Thyroid gland (tissue), 4 donors: ENCODE measurements at regions not wholly inside any gene's neighbourhood (a gene's known extent, or its start where the extent isn't known, plus 50 kb on each side); places are given as distances from the start of the nearest gene placed in this dataset.

Experiments
- DNase-seq, 2 donors: peaks; one replicate each; pipeline ENCODE4 v3.0.0-alpha.2; 2019
- H3K27ac ChIP-seq, 3 donors: fragments of 200-600 bp; sonication (generic); 1 replicate in 2 of 3; 2 replicates in 1 of 3; pipeline ENCODE4 v1.5.1; 2016 to 2019; ENCODE audit warnings: mild to moderate bottlenecking in 1 of 3, moderate library complexity in 1 of 3
- H3K27me3 ChIP-seq: fragments of 200-600 bp; sonication (generic); one replicate; pipeline ENCODE4 v1.5.1; 2019
- H3K36me3 ChIP-seq, 2 donors: fragments of 200-600 bp; sonication (generic); one replicate each; pipeline ENCODE4 v1.5.1; 2016 to 2019
- H3K4me1 ChIP-seq, 2 donors: fragments of 200-600 bp; sonication (generic); one replicate each; pipeline ENCODE4 v1.5.1; 2017 to 2019
- H3K4me3 ChIP-seq, 3 donors: fragments of 200-600 bp; sonication (generic); replicated peaks in 1 of 3; 1 replicate in 2 of 3; 2 replicates in 1 of 3; pipeline ENCODE4 v1.5.1; 2016; ENCODE audit warnings: mild to moderate bottlenecking in 1 of 3
- H3K9me3 ChIP-seq: fragments of 200-600 bp; sonication (generic); one replicate; pipeline ENCODE4 v1.5.1; 2017
- CTCF ChIP-seq, 6 experiments: fragments of 200-600 bp in 3 of 6; fragments of 450-650 bp in 3 of 6; sonication (generic) in 3 of 6; IDR thresholded peaks; one replicate each; pipeline ENCODE4 v1.5.1; 2016 to 2019; ENCODE audit warnings: antibody characterized with exemption in 6 of 6, mild to moderate bottlenecking in 2 of 6, inconsistent platforms in 1 of 6, moderate library complexity in 1 of 6
- POLR2A ChIP-seq, 2 donors: fragments of 450-650 bp; IDR thresholded peaks; one replicate each; pipeline ENCODE4 v1.6.1; 2017; ENCODE audit warnings: antibody characterized with exemption in 2 of 2, mild to moderate bottlenecking in 2 of 2, moderate library complexity in 1 of 2
- WGBS, 2 donors: methylation state at CpG; one replicate each; pipeline ENCODE4 v1.1.5; 2017; 5-methylcytosine and 5-hydroxymethylcytosine counted together
- intact Hi-C: fragments of 100-400 bp; cut with DNase I; formaldehyde crosslinking; loops from one replicate; pipeline ENCODE4 v1.15.1; 2023

DNA sequence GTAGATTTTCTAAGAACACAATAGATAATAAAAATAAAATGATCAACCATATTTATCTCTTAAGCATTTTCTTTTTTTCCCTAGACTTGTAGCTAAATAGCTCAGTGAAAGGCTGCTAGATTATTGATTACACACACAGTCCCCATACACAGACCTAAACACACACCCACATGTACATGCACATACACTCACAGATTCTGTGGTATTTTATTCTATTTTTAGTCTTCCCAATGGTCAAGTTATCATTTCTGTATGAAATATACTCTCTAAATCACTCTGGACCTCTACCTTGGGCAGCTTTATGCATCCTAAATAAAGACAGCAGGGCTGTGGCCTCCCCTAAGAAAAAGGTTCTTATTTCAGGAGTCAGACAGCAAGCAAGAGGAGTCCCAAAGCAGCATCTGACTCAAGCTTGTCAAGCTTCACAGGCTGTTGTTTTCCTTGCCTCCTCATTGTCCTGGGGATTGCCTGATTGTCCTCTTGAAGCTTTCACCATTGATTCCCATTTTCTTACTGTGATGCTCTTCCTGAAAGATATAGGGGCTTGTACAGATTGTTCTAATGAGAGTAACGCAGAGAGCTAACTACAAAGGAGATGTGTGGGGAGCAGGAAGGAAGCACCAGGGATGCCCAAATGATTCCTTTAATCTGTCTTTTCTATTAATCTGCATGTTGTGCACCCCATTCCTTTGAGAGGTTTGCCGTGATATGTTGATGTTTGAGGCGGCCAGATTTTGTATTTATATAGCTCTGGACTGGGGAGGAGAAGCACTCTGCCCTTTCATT, 986.5 kb downstream of the PCDH17 start:
- Histone ChIP-seq H3K4me1 (no peaks in the 10 kb centered on the region), H3K4me3 (no peak overlapping the region), H3K36me3 (no peaks in the 10 kb centered on the region), H3K9me3 (no peaks in the 10 kb centered on the region), H3K27ac (no peak overlapping the region), H3K27me3 (no peaks in the 10 kb centered on the region)
- WGBS, 2 donors, result 66 to 67% methylated on average over 3 of the region's 3 CpGs
- intact Hi-C loops, result no loop called here
- no peak for DNase-seq
- TF ChIP-seq CTCF (IDR thresholded peaks at IDR 0.05), result no peak
- no peak for TF ChIP-seq POLR2A (IDR thresholded peaks at IDR 0.05)

DNA sequence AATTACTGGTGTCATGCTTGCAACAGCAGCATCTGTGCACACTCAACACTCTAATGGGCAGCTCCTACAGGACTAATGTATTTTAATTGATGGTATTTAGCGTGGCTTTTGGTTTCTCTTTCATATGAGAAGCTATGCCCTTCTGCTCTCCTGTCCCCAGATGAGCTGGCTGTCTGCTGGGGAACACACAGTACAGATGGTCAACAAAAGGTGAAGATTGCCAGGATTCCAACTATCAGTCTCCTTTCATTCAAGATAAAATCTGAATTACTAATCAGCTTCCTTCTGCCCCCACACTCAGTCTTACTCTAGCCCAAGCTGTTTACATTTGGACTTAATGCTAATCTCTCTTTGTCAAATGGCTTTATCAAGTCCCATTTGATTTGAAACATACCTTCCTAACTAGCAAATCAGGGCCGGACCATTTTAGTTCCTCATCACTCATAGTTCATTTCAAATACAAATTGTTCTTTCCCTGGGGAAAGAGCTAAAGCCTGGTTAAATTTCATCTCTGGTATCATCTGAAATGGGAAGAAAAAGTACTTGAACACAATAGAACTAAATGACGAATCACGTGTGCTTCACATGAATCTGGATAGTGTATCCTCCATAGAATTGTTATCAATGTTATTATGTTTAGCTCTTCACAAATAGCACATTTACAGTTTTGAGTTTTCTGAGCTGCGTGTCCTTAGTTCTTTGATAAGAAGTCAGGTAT, 988.0 kb downstream of the PCDH17 start:
- TF ChIP-seq POLR2A (IDR thresholded peaks at IDR 0.05) (no peak), CTCF (IDR thresholded peaks at IDR 0.05) (no peak)
- no peak for DNase-seq
- no peaks in the 10 kb centered on the region for H3K27me3 ChIP-seq
- H3K4me3 ChIP-seq, result no peak overlapping the region
- intact Hi-C loops, result no loop called here
- H3K4me1 ChIP-seq, result no peaks in the 10 kb centered on the region
- no peak overlapping the region for H3K27ac ChIP-seq
- no peaks in the 10 kb centered on the region for H3K9me3 ChIP-seq
- 57 to 66% methylated on average over 5 of the region's 5 CpGs for WGBS, 2 donors
- no peaks in the 10 kb centered on the region for H3K36me3 ChIP-seq

- intact Hi-C loops, result no loop called here
- 64% methylated on average over 2 of the region's 2 CpGs for WGBS, 2 donors
- Histone ChIP-seq H3K36me3 (no peaks in the 10 kb centered on the region), H3K4me1 (no peaks in the 10 kb centered on the region), H3K9me3 (no peaks in the 10 kb centered on the region), H3K4me3 (no peak overlapping the region), H3K27ac (no peak overlapping the region), H3K27me3 (no peaks in the 10 kb centered on the region)
- no peak for DNase-seq
- TF ChIP-seq POLR2A (IDR thresholded peaks at IDR 0.05) (no peak), CTCF (IDR thresholded peaks at IDR 0.05) (no peak)
Observed at GRCh38 chr13:58620176-58620575, 988.6 kb downstream of the PCDH17 start.

DNA sequence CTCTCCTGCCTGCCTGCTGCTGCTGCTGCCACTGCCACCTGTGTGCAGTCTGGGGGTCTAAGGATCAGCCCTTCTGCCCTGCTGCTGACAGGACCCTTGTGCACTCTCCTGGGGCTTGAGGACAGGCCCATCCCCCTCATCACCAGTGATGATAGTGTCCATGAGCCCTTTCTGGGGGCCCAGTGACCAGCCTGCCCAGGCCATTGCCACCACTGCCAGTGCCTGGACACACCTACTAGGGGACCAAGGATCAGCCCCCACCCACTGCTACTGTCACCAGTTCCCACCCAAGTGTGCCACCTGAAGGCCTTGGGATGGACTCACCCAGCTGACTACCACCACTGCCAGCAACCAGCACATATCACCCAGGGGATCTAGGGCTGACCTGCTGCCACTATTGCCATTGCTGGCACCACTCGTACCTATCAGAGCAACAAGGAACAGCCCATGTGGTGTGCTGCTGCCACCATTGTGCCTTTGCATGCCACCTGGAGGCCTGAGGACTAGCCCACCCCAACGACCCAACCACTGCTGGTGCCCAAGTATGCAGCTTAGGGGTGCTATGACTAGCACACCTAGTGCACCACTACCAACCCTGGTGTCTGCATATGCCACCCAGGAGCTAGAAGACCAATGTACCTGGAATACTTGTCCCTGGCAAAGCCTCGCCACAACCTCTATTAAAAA, 994.3 kb downstream of the PCDH17 start:
- intact Hi-C loops, result no loop called here
- TF ChIP-seq CTCF (IDR thresholded peaks at IDR 0.05) (no peak), POLR2A (IDR thresholded peaks at IDR 0.05) (no peak)
- Histone ChIP-seq H3K27ac (no peak overlapping the region), H3K9me3 (no peaks in the 10 kb centered on the region), H3K4me3 (no peak overlapping the region), H3K36me3 (no peaks in the 10 kb centered on the region), H3K4me1 (no peaks in the 10 kb centered on the region), H3K27me3 (no peaks in the 10 kb centered on the region)
- 90 to 100% methylated on average over 1 to 3 of the region's 3 CpGs for WGBS, 2 donors
- no peak for DNase-seq

DNA sequence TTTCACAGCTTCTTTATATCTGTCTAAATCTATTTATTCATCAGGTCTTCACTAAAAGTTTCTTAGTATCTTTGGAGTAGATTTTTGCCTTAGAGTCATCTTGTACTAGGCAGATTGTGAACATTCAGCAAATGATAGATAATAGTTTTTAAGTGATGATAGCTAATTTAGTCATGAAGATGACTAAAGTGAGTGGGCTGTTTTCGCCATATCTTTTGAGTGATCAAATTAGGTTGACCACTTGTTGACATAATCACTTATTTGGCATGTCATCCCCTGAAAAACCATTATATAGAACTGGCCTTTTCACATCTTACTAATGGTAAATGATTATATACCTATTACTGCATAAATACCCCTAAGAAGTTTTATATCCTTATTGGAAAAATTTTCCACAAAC, 999.2 kb downstream of the PCDH17 start:
- H3K4me1 ChIP-seq, result no peaks in the 10 kb centered on the region
- no peak overlapping the region for H3K4me3 ChIP-seq
- no peaks in the 10 kb centered on the region for H3K36me3 ChIP-seq
- H3K27ac ChIP-seq, result no peak overlapping the region
- TF ChIP-seq CTCF (IDR thresholded peaks at IDR 0.05) (no peak), POLR2A (IDR thresholded peaks at IDR 0.05) (no peak)
- no peak for DNase-seq
- intact Hi-C loops, result no loop called here
- WGBS, 2 donors, result 84 to 93% methylated on average over 1 of the region's 1 CpG
- no peaks in the 10 kb centered on the region for H3K9me3 ChIP-seq
- no peaks in the 10 kb centered on the region for H3K27me3 ChIP-seq
